ENCODE measurements at regions not wholly inside any gene's neighbourhood (a gene's known extent, or its start where the extent isn't known, plus 50 kb on each side); places are given as distances from the start of the nearest gene placed in this dataset.

DNA sequence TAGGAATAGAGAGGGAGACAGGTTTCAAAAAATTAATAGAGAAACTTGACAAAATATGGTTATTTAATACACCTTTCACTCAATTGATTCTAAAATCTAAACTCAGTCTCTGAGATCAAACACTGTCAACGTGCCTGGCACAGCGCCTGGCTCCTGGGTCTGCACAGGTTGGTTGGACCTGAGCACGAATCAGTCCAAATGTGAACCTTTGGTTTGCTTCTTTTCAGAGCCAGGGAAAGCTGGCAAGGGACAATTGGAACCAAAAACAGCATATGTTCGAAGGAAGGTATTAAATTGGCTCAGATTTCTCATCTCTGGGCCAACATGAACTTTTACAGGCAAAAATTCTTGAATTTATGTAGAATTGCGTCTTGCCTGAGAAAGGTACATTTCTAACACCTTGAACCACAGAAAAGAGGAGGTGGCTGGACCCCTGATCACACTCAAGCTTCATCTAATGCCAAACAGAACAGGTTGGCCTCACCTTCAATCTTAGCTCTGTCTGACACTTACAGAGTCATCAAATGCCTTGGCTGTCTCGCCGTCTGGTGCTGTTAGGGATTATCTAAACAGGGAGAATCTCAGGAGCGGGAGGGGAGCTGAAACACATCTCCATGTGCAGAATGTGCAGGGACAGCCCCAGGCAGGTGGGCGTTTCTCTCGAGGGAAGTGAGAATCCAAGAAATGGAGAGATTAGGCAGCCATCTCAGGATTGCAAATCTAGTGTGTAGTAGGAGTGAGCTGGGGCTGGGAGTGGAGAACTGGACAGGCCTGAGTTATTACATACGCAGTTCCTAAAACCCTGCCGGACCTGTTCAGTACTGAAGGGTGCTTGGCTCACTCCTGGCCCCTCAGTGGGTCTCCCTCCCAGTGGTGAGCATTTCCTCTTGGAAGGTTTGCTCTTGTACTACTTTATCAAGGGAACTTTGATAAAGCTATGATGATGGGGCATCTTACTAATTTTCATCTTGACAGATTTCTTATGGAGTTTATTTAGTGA, 442.2 kb upstream of the B3GAT1 start:
- TF ChIP-seq POLR2A (IDR thresholded peaks at IDR 0.05) = no peak
- TF ChIP-seq, protein P1, sequence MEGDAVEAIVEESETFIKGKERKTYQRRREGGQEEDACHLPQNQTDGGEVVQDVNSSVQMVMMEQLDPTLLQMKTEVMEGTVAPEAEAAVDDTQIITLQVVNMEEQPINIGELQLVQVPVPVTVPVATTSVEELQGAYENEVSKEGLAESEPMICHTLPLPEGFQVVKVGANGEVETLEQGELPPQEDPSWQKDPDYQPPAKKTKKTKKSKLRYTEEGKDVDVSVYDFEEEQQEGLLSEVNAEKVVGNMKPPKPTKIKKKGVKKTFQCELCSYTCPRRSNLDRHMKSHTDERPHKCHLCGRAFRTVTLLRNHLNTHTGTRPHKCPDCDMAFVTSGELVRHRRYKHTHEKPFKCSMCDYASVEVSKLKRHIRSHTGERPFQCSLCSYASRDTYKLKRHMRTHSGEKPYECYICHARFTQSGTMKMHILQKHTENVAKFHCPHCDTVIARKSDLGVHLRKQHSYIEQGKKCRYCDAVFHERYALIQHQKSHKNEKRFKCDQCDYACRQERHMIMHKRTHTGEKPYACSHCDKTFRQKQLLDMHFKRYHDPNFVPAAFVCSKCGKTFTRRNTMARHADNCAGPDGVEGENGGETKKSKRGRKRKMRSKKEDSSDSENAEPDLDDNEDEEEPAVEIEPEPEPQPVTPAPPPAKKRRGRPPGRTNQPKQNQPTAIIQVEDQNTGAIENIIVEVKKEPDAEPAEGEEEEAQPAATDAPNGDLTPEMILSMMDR (IDR thresholded peaks at IDR 0.05) = no peak
- TF ChIP-seq EP300 (IDR thresholded peaks at IDR 0.05) = no peak
